GM21576 (cell line): ENCODE measurements at regions not wholly inside any gene's neighbourhood (a gene's known extent, or its start where the extent isn't known, plus 50 kb on each side); places are given as distances from the start of the nearest gene placed in this dataset.

Experiments used
- ATAC-seq: cut with Tn5 transposase; IDR thresholded peaks from one replicate; pipeline ENCODE4 v1.9.1; 2021; ENCODE audit warnings: mild to moderate bottlenecking, moderate library complexity; ENCODE audit not compliant: unreplicated experiment

DNA sequence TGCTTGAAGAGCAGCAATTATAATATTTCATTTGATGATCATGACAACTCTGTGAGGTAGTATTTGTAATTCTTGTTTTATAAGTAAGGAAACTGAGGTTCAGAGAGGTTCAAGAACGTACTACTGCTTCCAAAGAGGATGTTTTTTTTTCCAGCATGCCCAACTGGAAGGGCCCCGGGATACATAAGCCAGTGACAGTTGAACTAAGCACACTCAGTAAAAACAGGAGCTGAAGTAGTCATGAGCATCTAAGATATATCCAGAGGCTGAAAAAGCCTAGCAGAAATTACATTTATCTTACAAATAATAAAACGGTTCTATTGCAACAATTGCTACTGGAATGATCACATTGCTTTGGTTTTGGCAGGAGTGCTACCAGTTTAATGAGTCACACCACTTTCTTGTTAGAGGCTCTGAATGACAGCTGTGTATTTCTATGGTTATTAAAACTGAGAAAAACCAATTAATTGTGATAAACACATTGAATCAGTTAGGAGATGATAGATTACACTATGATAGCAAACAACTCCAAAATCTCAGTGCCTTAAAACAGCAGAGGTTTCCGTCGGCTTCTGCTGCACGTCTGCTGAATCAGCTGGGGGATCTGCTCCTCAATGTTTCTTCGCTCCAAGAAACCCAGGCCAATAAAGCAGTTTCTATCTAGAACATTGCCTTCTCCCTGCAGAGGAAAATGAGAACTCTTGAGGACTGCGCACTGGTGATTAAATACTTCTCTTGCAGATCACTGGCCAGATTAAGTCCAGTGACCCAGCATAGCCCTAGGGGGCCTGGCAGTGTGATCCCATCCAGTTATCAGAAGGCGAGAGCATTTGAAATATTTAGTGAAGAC lies 522.7 kb downstream of the PLPP3 start:
- no peak for ATAC-seq

- ATAC-seq, result no peak
Observed at GRCh38 chr1:56054959-56055358, 524.4 kb downstream of the PLPP3 start.

DNA sequence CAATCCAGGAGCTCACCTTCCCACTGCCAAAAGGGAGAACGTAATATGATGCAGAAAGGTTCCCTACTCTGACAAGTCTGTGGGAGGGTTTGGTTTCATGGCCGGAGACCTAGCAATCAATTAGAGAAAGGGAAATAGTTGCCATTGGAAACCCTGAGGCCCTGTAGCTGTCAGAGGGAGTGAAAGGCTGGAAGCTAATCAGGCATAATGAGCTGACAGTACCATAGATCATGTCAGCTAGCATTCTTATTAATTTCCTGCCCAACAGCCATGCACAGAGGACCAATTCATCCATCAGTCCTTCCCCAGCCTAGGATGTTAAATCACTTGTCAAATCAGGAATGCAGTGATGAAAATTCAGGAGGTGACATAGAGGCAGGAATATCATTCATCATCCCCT lies 527.3 kb downstream of the PLPP3 start:
- no peak for ATAC-seq

- no peak for ATAC-seq
Observed at GRCh38 chr1:56050911-56051310, 528.5 kb downstream of the PLPP3 start.

DNA sequence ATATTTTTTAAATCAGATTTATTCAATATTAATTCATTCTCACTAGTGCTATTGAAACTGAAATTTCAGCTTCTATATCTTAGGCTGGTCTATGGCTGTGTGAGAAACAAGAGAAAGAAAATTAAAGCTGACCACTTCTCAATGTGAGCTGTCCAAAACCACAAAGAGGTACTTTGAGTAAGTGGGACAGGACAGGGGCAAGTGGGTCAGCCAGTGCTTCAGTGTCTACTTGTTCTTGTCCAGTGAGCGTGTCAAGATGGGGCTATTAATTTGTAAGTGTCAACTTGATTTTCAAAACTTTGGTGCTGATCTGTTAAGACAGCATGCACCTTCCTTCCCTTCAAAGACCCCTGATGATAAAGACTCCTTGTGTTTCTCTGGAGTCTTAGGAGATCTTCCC lies 533.9 kb downstream of the PLPP3 start:
- ATAC-seq, result no peak

GRCh38 chr1:56045062-56045461 lies 534.3 kb downstream of the PLPP3 start:
- no peak for ATAC-seq

- ATAC-seq, result no peak
Observed at GRCh38 chr1:56036479-56036878, 542.9 kb downstream of the PLPP3 start.

GRCh38 chr1:56034847-56035481 lies 544.4 kb downstream of the PLPP3 start:
- no peak for ATAC-seq

DNA sequence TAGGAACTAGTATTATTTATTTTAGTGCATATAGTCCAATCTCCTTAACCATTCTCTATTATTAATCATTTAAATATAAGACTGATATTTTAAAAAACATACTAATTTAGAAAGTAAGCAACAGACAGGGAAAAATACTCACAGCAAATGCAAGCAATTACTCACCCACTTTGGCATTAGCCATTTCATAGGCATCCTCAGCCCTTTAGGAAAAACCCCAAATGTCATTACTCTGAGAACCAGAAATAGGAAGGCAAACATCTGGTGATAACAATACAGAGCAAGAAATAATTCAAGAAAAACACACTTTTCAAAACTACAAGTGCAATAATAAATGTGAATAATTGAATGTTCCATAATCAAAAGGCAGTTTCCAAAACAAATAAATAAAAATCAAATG lies 545.1 kb downstream of the PLPP3 start:
- no peak for ATAC-seq

- ATAC-seq, result no peak
Observed at GRCh38 chr1:56033321-56034037, 545.9 kb downstream of the PLPP3 start.

DNA sequence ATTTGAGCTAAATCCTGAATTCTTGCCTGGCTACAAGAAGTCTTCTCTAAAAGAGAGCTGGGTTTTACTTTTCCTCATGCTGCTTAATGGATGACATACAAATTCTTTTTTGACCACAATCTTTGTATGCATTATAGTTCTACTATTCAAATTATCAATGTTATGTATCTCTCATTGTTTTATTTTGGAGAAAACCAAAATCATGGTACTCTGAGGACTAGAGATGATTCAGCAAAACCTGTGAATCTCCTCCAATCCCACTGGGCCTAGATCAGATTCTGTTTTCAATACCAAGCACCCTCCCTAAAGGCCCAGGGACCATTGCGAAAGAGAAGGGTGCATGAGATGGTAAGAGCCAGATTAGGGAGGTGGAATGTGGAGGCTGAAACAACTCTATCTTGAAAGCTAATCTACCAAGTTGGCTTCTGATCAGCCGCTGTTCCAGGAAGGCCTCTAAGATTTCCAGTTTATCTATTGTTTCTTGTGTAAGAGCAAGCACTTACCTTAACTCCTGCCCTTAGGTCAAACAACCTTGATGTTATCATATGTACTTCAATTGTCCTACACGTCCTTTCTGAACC lies 547.2 kb downstream of the PLPP3 start:
- ATAC-seq, result no peak

DNA sequence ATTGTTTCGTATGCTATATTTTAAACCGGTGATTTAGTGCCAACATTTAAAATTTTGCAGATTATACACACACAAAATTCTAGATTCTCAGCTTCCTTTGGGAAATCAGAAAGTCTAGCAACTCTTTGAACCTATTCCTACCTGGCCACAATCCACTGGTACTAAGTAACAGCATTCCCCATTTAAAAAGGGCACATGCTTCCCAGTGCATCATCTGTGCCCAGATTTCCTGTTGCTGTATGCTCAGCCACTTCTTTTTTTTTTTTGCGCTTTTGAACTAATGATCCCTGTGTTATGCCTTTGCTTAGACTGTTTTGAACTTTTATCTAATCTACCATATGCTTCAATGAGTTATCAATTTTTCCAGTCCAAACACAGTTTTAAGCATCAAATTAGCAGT lies 548.4 kb downstream of the PLPP3 start:
- ATAC-seq, result no peak

DNA sequence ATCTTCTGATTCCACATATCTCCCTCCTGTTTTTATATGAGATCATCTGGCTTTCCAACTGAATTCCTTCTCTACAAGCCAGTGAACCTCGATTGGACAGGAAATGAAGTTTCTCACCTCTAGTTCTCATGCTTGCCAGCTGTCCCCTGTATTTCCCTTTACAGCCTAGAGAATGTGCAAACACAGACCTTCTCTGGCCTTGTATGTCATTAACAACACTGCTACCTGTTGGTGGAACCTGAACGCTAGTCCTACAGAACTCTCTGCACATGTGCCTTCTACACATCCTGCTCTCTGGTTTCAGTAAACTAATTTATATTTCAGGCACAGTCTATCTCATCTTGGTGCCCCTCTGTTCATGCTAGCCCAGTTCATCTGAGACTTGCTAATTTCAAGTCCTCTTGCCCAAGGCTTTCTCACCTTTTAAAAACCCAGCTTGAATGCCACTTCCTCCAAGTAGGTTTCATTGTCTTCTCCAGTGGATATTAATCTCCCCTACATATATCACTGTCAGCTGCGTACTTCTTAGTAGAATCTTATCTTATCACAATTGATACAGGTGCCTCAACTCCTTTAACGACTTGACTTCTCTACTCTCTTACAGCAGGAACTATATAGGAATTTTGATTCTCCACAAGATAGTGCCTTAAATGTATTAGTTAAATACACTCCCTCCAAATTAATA lies 549.9 kb downstream of the PLPP3 start:
- no peak for ATAC-seq

DNA sequence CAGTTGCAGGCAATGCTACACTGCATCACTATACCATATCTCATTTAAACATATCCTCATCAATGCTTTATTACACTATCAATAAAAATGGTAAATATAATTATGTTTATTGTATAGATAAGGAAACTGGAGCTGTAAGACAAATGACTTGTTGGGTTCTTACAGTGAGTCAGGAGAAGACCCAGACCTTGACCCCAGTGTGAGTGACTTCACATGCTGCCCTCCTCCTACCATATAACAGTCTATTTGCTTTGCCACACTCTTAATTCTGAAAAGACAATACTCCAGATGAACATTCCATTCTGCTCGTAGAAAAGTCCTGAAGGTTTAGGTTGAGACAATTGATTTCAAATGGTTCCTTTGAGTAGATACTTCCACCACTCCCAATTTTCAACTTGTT lies 550.5 kb downstream of the PLPP3 start:
- ATAC-seq, result no peak

GRCh38 chr1:56028244-56028643 lies 551.1 kb downstream of the PLPP3 start:
- no peak for ATAC-seq

- ATAC-seq, result no peak
Observed at GRCh38 chr1:56025942-56026341, 553.4 kb downstream of the PLPP3 start.

GRCh38 chr1:56024155-56024554 lies 555.2 kb downstream of the PLPP3 start:
- ATAC-seq, result no peak

DNA sequence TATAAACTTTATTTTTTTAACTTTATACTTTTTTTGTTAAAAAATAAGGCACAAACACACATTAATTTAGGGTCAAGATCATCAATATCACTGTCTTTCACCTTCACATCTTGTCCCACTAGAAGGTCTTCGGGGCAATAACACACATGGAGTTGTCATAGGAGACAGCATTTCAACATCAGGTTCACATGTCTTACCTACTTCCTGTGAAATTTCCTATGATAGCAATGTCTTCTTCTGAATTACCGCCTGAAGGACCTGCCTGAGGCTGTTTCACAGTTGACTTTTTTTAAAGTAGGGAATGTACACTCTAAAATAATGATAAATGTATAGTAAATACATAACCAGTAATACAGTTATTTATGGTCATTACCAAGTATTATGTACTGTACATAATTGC lies 559.4 kb downstream of the PLPP3 start:
- no peak for ATAC-seq

DNA sequence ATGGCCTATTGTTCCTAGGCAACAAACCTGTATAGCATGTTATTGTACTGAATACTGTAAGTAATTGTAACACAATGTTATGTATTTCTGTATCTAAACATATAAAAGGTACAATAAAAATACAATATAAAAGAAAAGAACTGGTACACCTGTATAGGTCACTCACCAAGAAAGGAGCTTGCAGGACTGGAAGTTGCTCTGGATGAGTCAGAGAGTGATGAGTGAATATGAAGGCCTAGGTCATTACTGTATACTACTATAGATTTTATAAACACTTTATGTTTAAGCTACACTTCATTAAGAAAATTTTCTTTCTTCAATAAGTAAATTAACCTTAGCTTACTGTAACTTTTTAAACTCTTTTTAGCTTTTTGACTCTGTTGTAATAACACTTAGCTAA lies 559.9 kb downstream of the PLPP3 start:
- ATAC-seq, result no peak

- no peak for ATAC-seq
Observed at GRCh38 chr1:56017336-56017735, 562.0 kb downstream of the PLPP3 start.

GRCh38 chr1:56003846-56004245 lies 575.5 kb downstream of the PLPP3 start:
- no peak for ATAC-seq
